ENCODE measurements at regions not wholly inside any gene's neighbourhood (a gene's known extent, or its start where the extent isn't known, plus 50 kb on each side); places are given as distances from the start of the nearest gene placed in this dataset.

DNA sequence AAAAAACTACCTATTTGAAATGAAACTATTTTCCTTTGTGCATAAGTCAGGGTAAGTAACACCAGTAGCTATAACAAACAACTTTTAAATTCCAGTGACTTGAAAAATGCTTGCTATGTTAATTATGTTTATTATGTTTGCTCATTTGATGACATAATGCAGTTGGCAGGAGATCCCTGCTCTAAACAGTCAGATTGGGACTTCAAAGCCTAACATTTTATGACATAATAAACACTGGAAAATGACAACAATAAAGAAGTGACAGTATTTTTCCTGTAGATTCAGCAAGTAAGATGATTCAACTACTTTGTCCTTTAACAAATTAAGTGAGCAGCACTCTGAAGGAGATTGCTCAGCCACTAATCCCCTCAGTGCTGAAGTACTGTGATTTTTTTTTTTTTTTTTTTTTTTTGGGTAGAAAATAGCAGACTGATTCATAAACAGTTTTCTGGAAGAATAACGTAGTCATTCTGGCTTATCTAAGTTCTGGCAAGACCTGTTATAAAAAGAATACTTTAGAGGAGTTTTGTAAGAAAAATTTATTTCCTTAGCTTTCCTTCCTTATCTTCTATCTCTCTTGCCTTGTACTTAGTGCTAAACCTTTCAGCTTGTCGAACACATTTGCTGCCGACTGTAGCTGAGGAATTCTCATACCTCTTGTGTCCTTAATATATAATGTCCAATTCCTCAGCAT is 207.2 kb downstream of the PTGER3 start:
- ChIA-PET CTCF (ENCODE audit: low intra/inter-chr PET ratio, low total read pairs) (no interaction called here), POLR2A (no interaction called here)
- Histone ChIP-seq H3K4me2 (ENCODE audit: low read depth, low read length) (no peak overlapping the region), H3K4me3 (replicated peaks in 1 of 3; ENCODE audit: insufficient read depth in 1 of 3, low read depth in 2 of 3, low read length in 3 of 3) (no peak overlapping the region), H3K4me1 (ENCODE audit: insufficient read depth, low read length) (no peaks in the 10 kb centered on the region), H3K9ac (ENCODE audit: insufficient read depth, low read depth, low read length) (no peak overlapping the region), H2AFZ (ENCODE audit: low read length) (no peak overlapping the region), H3K27me3 (ENCODE audit: control insufficient read depth in 1 of 2, insufficient read depth in 2 of 2, low read length in 2 of 2) (no peaks in the 10 kb centered on the region), H3K9me3 (ENCODE audit: low read length) (no peaks in the 10 kb centered on the region; the same call in 1 of the 2 replicates), H3K79me2 (ENCODE audit: insufficient read depth, low read length) (no peaks in the 10 kb centered on the region), H4K20me1 (ENCODE audit: insufficient read depth, low read length) (no peaks in the 10 kb centered on the region), H3K36me3 (replicated peaks in 1 of 2; ENCODE audit: control insufficient read depth in 1 of 2, insufficient read depth in 2 of 2, low read length in 2 of 2) (no peaks in the 10 kb centered on the region), H3K27ac (ENCODE audit: extremely low read length, insufficient read depth, low read length) (no peak overlapping the region)
- no peak for TF ChIP-seq MLXIP (CRISPR knock-in tag; IDR thresholded peaks at IDR 0.05; ENCODE audit: borderline replicate concordance)
- TF ChIP-seq ZNF75D (CRISPR knock-in tag; IDR thresholded peaks at IDR 0.05; ENCODE audit: borderline replicate concordance), result no peak
- TF ChIP-seq, protein P1, sequence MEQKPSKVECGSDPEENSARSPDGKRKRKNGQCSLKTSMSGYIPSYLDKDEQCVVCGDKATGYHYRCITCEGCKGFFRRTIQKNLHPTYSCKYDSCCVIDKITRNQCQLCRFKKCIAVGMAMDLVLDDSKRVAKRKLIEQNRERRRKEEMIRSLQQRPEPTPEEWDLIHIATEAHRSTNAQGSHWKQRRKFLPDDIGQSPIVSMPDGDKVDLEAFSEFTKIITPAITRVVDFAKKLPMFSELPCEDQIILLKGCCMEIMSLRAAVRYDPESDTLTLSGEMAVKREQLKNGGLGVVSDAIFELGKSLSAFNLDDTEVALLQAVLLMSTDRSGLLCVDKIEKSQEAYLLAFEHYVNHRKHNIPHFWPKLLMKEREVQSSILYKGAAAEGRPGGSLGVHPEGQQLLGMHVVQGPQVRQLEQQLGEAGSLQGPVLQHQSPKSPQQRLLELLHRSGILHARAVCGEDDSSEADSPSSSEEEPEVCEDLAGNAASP (CRISPR knock-in tag; IDR thresholded peaks at IDR 0.05; ENCODE audit: borderline replicate concordance), result no peak
- TF ChIP-seq MTERF4 (CRISPR knock-in tag; IDR thresholded peaks at IDR 0.05), result no peak
- no peak for TF ChIP-seq KDM4B (CRISPR knock-in tag; IDR thresholded peaks at IDR 0.05)
- TF ChIP-seq CBX1 (IDR thresholded peaks at IDR 0.05; ENCODE audit: low read depth), result no peak
- no peak for TF ChIP-seq TBX3 (IDR thresholded peaks at IDR 0.05; ENCODE audit: borderline replicate concordance)
- TF ChIP-seq ZNF563 (CRISPR knock-in tag; IDR thresholded peaks at IDR 0.05), result no peak
- no peak for TF ChIP-seq NFE2L2 (IDR thresholded peaks at IDR 0.05; ENCODE audit: low read length)
- TF ChIP-seq, protein P2, sequence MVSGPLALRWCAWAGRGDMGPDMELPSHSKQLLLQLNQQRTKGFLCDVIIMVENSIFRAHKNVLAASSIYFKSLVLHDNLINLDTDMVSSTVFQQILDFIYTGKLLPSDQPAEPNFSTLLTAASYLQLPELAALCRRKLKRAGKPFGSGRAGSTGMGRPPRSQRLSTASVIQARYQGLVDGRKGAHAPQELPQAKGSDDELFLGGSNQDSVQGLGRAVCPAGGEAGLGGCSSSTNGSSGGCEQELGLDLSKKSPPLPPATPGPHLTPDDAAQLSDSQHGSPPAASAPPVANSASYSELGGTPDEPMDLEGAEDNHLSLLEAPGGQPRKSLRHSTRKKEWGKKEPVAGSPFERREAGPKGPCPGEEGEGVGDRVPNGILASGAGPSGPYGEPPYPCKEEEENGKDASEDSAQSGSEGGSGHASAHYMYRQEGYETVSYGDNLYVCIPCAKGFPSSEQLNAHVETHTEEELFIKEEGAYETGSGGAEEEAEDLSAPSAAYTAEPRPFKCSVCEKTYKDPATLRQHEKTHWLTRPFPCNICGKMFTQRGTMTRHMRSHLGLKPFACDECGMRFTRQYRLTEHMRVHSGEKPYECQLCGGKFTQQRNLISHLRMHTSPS (CRISPR knock-in tag; IDR thresholded peaks at IDR 0.05; ENCODE audit: low read depth), result no peak
- no peak for TF ChIP-seq HOXA7 (CRISPR knock-in tag; IDR thresholded peaks at IDR 0.05)
- TF ChIP-seq ZNF121 (CRISPR knock-in tag; IDR thresholded peaks at IDR 0.05), result no peak
- TF ChIP-seq SUZ12 (IDR thresholded peaks at IDR 0.05; ENCODE audit: low read depth, low read length), result no peak
- TF ChIP-seq DZIP1 (CRISPR knock-in tag; IDR thresholded peaks at IDR 0.05), result no peak
- DNase-seq (ENCODE audit: low spot score) (no peak), ATAC-seq (no peak), FAIRE-seq (no peak)
- WGBS (ENCODE audit: low lambda C conversion rate), result 20% methylated on average over 3 of the region's 3 CpGs
- in situ Hi-C loops (cut with HindIII; ENCODE audit: extremely low pct_ligation_motif_present, low pct_unique_long_range_greater_than_20kb) (no loop called here), intact Hi-C loops (cut with micrococcal nuclease; ENCODE audit: unreplicated experiment) (no loop called here)
- BruUV-seq (replicated peaks), result no TSS peak
